Retinal pigment epithelial cell (primary cell): ENCODE measurements at regions not wholly inside any gene's neighbourhood (a gene's known extent, or its start where the extent isn't known, plus 50 kb on each side); places are given as distances from the start of the nearest gene placed in this dataset.

Experiments used
- DNase-seq: peaks from one replicate; pipeline ENCODE4 v3.0.0-alpha.2; 2010; ENCODE audit warnings: low read depth
- H3K4me3 ChIP-seq: 2 replicates; pipeline ENCODE4 v1.5.1; 2011; ENCODE audit warnings: mild to moderate bottlenecking, low read length, control low read depth, moderate library complexity
- CTCF ChIP-seq: conservative IDR thresholded peaks from 2 replicates; pipeline ENCODE4 v1.5.1; 2011; ENCODE audit warnings: low read depth, low read length, control low read depth, inconsistent platforms

GRCh38 chr4:114472269-114473032 is 126.2 kb upstream of the UGT8 start:
- no peak for DNase-seq
- no peak overlapping the region for H3K4me3 ChIP-seq
- no peak for TF ChIP-seq CTCF

- no peak for TF ChIP-seq CTCF
- no peak for DNase-seq
- no peak overlapping the region for H3K4me3 ChIP-seq
Measured at GRCh38 chr4:114474188-114474800, 124.3 kb upstream of the UGT8 start.

GRCh38 chr4:114476310-114476709 is 122.3 kb upstream of the UGT8 start:
- no peak overlapping the region for H3K4me3 ChIP-seq
- no peak for DNase-seq
- TF ChIP-seq CTCF, result no peak

GRCh38 chr4:114479595-114479994 is 119.0 kb upstream of the UGT8 start:
- no peak overlapping the region for H3K4me3 ChIP-seq
- TF ChIP-seq CTCF, result no peak
- DNase-seq, result no peak

GRCh38 chr4:114481856-114482255 is 116.8 kb upstream of the UGT8 start:
- TF ChIP-seq CTCF, result no peak
- no peak for DNase-seq
- H3K4me3 ChIP-seq, result no peak overlapping the region

- no peak for TF ChIP-seq CTCF
- no peak overlapping the region for H3K4me3 ChIP-seq
- no peak for DNase-seq
Measured at GRCh38 chr4:114487101-114487500, 111.5 kb upstream of the UGT8 start.
